Esophagus squamous epithelium (tissue), 4 donors: ENCODE measurements at regions not wholly inside any gene's neighbourhood (a gene's known extent, or its start where the extent isn't known, plus 50 kb on each side); places are given as distances from the start of the nearest gene placed in this dataset.

Experiments
- CTCF ChIP-seq, 6 experiments: fragments of 450-650 bp in 4 of 6; fragments of 200-600 bp in 2 of 6; sonication (generic) in 2 of 6; IDR thresholded peaks; one replicate each; pipeline ENCODE4 v1.5.1; 2016 to 2019; ENCODE audit warnings: antibody characterized with exemption in 6 of 6, mild to moderate bottlenecking in 4 of 6, moderate library complexity in 4 of 6
- POLR2A ChIP-seq, 4 donors: fragments of 450-650 bp; IDR thresholded peaks; one replicate each; pipeline ENCODE4 v1.6.1; 2017; ENCODE audit warnings: antibody characterized with exemption in 4 of 4, mild to moderate bottlenecking in 4 of 4, moderate library complexity in 3 of 4

- no peak for TF ChIP-seq POLR2A (IDR thresholded peaks at IDR 0.05)
- TF ChIP-seq CTCF (IDR thresholded peaks at IDR 0.05), result no peak
These were observed 167.1 kb upstream of the ITGB1 start for GRCh38 chr10:33125111-33125510.
